Epithelial cell of prostate (primary cell): ENCODE measurements at regions not wholly inside any gene's neighbourhood (a gene's known extent, or its start where the extent isn't known, plus 50 kb on each side); places are given as distances from the start of the nearest gene placed in this dataset.

ENCODE experiments used
- DNase-seq: peaks from one replicate; pipeline ENCODE4 v3.0.0-alpha.2; 2011; ENCODE audit warnings: low read depth, low spot score
- H3K27ac ChIP-seq: fragments of 450-650 bp; 2 replicates; pipeline ENCODE4 v1.5.1; 2017; ENCODE audit warnings: mild to moderate bottlenecking

DNA sequence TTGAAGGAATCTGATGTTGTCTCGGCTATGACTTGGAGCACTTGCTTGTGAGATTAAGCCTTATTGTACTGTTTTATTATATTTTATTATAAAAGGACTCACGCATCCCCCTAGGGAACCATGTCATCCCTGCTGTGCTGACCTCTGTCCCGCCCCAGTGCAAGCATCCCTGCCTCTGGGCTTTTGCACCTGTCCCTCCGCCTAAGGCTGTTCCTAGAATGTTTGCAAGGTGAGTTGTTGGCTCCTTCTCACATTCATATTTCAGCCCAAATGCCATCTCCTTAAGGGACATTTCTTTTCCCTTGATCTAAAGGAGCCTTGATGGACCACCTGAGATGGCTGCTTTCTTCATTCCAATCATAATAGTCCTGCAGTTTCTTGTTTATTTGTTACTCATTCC lies 236.9 kb upstream of the IGFBP3 start:
- DNase-seq, result no peak
- H3K27ac ChIP-seq, result no peak overlapping the region

DNA sequence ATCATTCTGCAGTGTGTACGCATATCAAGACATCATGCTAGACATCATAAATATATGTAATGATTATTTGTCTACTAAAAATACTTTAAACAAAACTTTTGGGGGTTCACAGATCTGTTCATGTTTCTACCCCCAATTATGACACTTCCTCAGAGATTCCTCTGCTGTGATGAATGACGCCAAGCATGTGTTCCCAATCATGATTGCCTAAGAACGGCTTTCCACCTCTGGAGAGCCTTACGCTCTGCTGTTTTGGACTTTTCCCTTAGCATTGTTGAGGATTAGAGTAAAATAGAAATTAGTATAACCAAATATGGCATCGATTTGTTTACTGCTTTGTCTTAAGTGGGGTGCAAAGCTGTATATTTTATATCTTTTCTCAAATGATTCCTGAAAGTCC lies 236.3 kb upstream of the IGFBP3 start:
- no peak overlapping the region for H3K27ac ChIP-seq
- no peak for DNase-seq

DNA sequence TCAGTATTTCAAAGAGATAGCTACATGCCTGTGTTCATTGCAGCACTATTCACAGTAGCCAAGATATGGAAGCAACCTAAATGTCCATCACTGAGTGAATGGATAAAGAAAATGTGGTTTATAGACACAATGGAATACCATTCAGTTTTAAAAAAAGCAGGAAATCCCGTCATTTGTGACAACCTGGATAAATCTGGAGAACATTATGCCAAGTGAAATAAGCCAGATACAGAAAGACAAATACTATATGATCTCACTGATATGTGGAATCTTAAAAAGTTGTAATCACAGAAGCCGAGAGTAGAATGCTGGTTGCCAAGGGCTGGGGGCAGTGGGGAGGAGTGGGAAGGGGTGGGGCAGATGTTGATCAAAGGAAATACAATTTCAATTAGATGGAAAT lies 235.8 kb upstream of the IGFBP3 start:
- no peak overlapping the region for H3K27ac ChIP-seq
- no peak for DNase-seq

DNA sequence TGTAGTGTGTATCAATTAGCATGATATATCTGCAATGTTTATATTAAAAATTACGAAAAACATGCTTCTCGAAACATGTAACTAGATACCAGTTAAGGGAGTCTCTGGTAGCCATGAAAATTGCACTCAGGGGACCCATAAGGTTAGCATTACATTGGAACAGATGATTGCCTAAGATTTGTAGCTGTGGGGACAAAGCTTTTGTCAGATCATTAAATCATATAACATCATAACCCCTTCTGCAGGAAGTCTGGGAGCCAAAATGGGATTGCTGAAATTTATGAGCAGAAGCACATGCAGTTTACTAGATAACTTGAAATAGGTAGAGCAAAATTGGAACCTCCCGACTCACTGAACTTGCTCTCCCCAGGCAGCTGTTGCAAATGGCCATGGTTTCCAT lies 235.0 kb upstream of the IGFBP3 start:
- H3K27ac ChIP-seq, result no peak overlapping the region

DNA sequence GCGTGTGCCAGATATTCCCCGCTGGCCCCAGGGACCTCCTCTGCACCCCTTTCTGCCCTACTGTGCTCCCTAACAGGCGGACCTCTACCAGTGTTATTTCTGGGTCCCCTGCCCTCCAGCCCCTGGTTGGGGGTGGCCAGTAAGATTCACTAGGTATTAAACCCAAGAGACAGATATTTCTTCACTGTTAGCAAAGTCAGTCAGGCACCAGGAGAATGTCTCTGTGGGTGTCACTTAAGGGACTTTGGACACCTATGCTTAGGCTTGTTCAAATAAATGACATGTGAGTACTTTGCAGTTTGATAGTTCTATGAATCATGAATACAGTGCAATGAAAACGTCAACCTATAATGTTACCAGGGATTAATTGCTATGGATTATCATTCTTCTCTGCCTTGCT lies 234.3 kb upstream of the IGFBP3 start:
- DNase-seq, result no peak
- H3K27ac ChIP-seq, result no peak overlapping the region

More for the DNA sequence above, 235.0 kb upstream of the IGFBP3 start:
- DNase-seq, result no peak

DNA sequence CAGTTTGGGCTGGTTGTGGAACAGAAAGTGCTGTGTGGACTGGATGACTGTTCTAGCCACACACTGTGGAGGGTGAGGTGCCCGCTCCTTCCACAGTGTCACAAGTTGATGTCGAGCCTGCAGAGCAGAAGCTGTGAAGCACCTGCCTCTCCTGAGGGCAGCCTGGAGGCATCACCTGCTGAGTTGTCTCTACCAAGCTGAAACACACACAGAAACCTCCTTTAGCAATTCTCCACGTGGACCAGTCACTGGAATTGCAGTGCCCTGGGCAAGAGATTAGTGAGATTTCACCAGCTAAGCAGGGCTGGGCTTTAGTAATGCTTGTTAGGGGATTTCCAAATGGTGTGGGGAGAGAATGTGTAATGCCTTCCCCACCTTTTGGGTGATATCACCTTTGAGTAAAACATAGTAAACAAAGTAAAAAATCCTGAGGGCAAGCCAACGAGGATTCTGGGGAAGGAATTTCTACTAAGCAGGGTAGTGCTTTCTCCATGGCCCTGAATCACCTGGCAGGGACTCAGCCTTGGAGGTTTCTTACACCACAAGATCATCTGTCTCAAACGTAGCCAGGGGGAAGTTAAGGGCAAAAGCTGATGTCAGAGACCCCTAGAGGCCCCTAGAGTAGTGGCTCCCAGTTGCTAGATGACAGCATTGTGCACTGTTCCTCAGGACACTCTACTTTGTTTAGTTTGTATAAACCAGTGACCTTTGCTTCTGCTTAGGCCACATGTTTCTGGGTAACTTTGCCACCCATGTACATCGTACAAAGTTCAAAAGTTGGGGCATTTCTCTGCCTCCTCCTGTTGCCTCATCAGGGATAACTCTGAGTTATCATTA lies 233.1 kb upstream of the IGFBP3 start:
- peak overlapping the region; percentile 54 for H3K27ac ChIP-seq
- DNase-seq, result peak; percentile 97

DNA sequence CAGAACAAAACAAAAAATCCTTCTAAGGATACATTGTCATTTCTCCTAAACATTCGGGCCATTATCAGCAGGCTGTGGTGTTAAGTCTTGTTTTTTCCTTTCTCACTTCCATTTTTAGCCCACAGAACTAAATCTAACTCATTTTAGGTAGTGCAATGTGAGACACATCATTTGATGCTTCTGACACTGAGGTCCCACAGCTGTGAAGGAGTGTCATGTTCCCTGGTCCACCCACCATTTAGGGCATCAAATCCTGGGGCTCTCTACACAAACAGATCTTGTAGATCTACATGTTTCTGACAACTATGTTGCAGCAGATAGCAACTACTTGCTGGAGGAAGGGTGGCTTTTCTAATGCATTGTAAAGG lies 232.5 kb upstream of the IGFBP3 start:
- no peak for DNase-seq
- H3K27ac ChIP-seq, result peak overlapping the region; percentile 54

DNA sequence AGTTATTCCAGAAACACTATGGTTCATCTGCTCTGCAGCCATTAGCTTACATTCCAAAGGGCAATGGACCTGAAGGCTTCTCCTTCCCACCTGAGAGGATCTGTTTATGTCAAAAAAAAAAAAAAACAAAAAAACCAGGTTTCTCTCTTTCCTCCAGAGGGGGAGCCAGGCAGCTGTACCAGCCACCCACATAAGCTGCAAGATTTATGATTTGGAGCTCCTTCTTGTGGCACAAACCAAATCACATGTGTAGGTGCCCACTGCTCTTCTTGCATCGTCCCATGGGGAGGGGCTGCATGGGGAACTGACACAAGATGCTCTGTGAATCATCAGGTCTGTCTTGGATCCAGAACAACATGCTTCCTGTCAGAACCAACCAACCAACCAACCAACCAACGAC lies 231.6 kb upstream of the IGFBP3 start:
- no peak for DNase-seq
- no peak overlapping the region for H3K27ac ChIP-seq

DNA sequence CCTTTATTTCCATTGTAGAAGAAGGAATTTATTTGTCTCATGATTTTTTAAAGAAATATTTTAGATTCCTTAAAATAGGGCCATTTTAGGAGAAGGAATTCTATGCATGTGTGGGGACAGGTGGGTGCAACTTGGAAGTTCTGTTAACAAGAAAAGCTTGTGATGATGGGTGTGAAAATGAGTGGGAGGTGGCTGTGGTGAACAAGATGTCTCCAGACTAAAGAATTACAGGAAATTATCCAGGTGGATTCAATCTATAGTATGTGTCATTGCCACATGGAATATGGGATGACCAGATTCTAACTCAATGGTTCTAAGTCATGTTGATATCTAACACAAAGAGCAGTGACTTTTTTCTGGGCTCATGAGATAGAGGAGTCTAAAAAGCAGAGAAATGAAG lies 229.6 kb upstream of the IGFBP3 start:
- no peak for DNase-seq
- no peak overlapping the region for H3K27ac ChIP-seq

DNA sequence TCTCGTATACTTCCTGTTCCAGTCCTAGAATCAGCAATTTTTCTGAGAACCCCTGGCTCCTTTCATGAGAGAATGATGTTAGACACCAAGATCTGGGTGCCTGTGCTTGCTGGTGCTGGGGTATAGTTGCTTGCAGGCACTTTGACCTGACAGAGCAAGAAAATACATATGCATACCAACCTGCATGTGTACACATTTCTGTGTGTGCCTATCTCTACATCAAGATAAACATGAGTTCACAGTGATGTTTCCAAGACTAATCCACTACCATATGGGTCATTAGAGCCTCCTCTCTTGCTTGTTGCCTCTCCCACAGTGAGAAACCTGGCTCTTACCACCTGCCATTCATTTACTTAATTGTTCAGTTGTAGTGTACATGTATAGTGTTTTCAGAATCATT lies 229.1 kb upstream of the IGFBP3 start:
- no peak for DNase-seq
- no peak overlapping the region for H3K27ac ChIP-seq

DNA sequence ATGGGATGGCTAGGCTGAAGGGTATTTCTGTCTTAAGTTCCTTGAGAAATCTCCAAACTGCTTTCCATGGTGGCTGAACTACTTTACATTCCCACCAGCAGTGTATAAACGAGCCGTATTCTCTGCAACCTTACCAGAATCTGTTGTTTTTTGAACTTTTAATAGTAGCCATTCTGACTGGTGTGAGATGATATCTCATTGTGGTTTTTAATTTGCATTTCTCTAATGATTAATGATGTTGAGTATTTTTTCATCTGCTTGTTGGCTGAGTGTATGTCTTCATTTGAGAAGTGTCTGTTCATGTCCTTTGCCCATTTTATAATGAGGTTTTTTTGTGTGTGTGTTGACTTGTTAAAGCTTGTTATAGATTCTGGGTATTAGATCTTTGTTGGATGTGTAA lies 226.8 kb upstream of the IGFBP3 start:
- no peak overlapping the region for H3K27ac ChIP-seq
- no peak for DNase-seq

DNA sequence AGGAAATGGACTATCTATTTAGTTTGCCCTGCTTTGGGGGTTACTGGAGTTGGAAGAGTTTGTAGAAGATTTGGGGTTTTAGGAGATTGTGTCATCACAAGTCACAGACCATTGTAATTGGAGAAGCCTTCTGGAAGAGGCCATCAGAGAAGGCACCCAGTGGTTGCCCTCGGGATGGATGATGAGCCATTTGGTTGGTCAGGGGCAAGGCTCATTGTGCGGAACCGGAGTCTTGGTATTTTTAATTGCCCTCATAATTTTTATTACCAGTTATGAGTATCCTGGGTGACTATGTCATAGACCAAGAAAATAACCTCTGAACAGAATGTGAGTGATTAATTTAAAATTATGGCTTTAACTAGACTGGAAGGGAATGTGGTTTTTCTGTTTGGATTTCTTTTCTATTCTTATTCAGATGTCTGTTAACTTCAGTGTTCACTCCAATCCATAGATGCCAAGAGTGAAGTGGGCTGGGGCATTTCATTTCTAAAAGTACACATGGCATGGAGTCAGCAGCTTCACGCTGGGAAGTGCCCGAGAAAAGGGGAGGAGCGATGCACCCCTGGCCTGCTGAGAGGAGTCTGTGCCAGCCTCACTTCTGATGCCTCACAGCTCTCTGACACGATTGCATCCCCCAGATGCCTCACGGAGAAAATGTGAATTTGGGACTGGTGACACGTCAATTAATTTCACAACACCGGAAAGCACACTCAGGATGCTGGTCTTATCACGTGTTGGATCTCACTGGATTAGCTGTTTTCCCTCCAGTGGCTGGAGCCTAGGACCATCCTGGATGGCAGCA lies 225.6 kb upstream of the IGFBP3 start:
- no peak overlapping the region for H3K27ac ChIP-seq

DNA sequence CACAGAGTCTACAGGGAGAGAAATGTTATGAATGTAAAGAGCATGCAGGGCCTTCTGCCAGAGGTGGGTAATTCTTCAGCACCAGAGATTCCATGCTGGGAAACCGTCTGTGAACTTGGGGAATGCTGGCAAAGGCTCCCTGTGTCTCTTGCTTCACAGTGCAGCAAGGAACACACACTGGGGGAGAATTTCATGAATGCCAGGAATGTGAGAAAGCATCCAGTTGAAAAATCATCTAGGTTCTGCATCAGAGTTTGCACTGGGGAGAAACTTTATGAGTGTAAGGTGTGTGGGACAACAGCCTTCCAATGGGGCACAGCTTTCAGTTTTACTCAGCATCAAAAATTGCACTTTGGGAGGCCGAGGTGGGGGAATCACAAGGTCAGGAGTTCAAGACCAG lies 224.3 kb upstream of the IGFBP3 start:
- no peak overlapping the region for H3K27ac ChIP-seq
- no peak for DNase-seq

More for the DNA sequence above, 225.6 kb upstream of the IGFBP3 start:
- DNase-seq, result no peak

DNA sequence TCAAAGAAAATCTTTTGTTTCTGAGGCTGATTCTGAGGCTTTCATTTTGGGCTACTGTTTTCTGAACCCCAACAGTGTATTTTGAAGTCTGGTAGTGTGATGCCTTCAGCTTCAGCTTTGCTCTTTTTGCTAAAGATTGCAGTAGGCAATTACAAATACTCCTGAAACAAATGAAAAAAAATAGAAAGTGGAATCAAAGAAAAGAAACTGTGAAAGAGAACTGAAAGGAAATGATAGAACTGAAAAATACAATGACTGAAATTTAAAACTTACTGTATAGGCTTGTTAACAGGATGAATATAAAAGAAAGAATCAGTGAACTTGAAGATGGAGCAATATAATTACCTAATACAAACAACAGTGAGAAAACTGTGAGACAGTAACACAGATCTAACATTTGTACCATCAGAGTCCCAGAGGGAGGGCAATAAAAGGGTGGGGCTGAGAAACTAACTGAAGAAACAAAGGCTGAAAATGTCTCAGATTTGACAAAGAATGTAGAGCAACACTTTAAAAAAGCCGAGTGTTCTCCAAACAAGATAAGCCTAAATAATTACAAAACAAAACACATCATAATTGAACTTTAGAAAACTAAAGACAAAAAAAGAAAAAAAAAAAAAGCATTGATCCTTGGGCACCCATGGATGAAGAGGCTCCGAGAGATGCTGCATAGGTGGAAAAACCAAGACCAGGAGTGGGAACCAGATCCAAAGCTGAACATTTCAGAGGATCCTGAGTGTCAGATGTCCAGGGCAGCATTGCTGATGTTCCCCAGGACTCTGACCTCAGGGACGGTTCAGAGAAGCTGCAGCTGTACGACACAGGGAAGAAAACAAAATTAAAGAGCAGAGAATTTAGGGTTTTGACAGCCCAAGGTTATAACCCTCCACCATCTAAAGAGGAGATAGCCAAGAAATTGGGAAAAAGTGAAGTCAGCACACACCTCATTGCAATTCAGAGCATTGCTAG lies 223.2 kb upstream of the IGFBP3 start:
- no peak overlapping the region for H3K27ac ChIP-seq
- no peak for DNase-seq

DNA sequence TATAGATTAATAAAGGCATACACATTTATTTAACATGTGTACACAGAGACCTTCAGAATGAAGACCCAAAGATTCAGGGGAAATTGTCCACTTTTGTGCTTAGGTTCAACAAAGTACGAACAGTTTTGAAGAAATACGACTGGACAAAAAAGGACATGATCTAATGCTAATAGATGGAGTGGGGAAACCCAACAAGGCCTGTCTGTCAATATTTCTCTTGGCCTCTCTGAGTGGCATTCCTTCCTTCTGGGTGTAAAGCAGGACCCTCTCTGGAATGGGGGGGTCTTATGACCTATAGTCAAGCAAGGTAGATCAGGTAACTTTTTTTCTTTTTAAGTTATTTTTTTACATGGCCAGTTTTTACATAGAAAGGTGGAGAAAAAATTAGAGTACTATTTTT lies 222.3 kb upstream of the IGFBP3 start:
- H3K27ac ChIP-seq, result no peak overlapping the region
- no peak for DNase-seq

DNA sequence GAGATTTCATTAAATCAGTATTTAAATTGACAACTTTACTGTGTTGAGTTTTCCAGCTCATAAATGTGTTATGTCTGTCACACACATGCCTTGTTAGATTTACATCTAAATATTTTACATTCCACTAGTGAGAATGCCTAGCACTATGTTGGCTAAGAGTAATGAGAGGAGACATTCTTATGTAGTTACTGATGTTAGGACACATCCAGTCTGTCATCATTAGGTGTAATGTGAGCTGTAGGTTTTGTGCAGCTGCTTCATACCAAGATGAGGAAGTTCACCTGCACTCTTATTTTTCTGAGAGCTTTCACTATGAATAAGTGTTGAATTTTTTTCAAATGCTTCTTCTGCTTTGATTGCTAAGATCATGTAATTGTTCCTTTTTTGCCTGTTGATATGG lies 218.0 kb upstream of the IGFBP3 start:
- no peak overlapping the region for H3K27ac ChIP-seq
- DNase-seq, result peak; percentile 62

DNA sequence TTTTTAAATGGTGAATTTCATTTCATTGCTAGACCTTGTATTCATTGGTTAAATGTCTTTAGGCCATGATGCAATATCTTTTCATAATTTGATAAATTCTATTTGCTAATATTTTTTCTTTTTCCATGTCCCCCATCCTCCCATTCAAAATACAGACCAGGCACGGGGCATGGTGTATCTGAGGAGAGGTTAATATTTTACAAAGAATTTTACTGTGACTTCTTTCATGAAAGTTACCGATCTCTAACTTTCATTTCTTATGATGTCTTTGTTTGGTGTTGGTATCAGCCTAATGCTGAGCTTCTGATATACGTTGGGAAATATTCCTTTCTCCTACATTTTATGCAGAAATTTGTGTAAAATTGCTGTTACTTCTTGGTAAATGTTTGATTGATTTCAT lies 216.7 kb upstream of the IGFBP3 start:
- H3K27ac ChIP-seq, result no peak overlapping the region
- no peak for DNase-seq

DNA sequence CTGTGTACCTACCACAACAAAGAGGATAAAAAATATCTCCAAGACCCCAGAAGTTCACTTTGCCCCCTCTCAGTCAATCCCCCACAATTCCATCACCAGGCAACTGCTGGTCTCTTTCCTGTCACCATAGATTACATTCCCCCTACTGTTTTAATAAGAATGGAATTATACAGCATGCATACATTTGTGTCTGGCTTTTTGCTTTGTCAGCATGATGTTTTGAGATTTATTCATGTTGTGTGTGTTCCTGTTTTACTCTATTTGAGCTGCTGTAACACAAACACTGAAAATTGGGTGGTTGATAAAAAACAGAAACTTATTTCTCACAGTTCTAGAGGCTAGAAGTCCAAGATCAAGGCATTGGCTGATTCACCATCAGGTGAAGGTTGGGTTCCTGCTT lies 214.5 kb upstream of the IGFBP3 start:
- H3K27ac ChIP-seq, result no peak overlapping the region
- DNase-seq, result no peak

DNA sequence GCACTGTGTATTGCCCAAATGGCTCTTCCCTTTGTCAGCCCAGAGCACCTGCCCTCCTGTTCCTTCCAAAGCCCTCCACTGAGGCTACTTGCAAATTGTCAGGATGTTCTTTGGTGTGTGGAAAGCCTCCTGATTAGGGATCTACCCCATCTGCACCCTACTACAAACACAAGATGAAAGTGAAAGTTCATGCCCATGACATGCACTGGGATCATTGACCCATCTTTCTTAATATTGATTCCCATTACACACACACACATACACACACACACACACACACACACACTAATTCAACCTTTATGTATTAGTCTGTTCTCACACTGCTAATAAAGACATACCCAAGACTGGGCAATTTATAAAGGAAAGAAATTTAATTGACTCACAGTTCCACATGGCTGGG lies 213.7 kb upstream of the IGFBP3 start:
- DNase-seq, result no peak
- H3K27ac ChIP-seq, result no peak overlapping the region

DNA sequence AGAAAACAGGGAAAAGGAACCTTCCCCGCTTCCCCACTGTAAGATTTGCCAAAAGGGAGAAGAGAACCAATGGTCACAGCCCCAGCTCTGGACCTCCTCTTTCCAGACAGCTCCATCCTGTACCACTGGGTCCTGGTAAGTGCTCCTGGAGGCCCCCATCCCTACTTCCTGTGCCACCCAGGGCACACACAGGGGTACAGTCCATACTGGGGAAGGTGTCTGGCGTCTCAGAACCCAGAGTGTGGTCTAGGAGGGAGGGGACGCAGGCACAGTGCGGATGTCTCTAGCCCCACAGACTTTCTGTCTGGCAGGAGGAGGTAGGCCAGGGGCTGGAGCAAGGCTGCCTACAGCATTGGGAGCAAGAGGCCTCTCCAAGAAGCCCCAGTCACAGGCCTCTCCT lies 213.3 kb upstream of the IGFBP3 start:
- DNase-seq, result no peak
- H3K27ac ChIP-seq, result no peak overlapping the region

DNA sequence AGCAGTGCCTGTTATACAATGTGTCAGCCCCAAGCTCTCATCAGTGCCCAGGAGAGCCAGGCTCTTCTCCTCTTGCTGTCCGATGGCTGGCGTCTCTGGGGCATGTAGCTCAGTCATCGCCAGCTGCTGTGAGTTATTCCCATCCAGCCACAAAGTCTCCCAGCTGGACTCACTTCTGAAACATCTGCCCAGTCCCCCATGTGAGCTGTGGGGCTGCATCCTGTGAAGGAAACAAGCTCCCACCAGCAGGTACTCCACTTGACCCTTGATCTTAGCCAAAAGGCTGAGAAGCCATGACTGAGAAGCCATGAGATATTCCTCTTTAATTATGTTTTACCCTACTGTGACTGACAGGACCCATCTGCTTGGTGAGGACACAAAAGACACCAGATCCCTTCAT lies 212.7 kb upstream of the IGFBP3 start:
- no peak overlapping the region for H3K27ac ChIP-seq
- DNase-seq, result no peak
